ENCODE measurements at regions not wholly inside any gene's neighbourhood (a gene's known extent, or its start where the extent isn't known, plus 50 kb on each side); places are given as distances from the start of the nearest gene placed in this dataset.

- TF ChIP-seq CTCF (IDR thresholded peaks at IDR 0.05) (no peak), POLR2A (IDR thresholded peaks at IDR 0.05) (no peak)
These were observed 66.9 kb upstream of the INPP4B start for GRCh38 chr4:142913034-142913433.
